Activated CD4-positive, alpha-beta T cell treated with anti-CD3 and anti-CD28 coated beads, Interleukin-2, amount 10 ng/mL, durations not matched to agents 24 days and 14 days (primary cell): ENCODE measurements at regions not wholly inside any gene's neighbourhood (a gene's known extent, or its start where the extent isn't known, plus 50 kb on each side); places are given as distances from the start of the nearest gene placed in this dataset.

ENCODE experiments used
- DNase-seq: peaks from one replicate; pipeline ENCODE4 v3.0.0; 2022
- H3K27ac Mint-ChIP-seq: one replicate; pipeline ENCODE4 v1.8.0; 2022; ENCODE audit warnings: mild to moderate bottlenecking, mixed read lengths
- H3K27me3 Mint-ChIP-seq: one replicate; pipeline ENCODE4 v1.8.0; 2022; ENCODE audit warnings: mixed read lengths
- H3K36me3 Mint-ChIP-seq: one replicate; pipeline ENCODE4 v1.8.0; 2022; ENCODE audit warnings: low read depth, mild to moderate bottlenecking, mixed read lengths
- H3K4me1 Mint-ChIP-seq: one replicate; pipeline ENCODE4 v1.8.0; 2021; ENCODE audit warnings: mixed read lengths
- H3K4me3 Mint-ChIP-seq: one replicate; pipeline ENCODE4 v1.8.0; 2022; ENCODE audit warnings: mild to moderate bottlenecking, moderate library complexity, mixed read lengths
- H3K9me3 Mint-ChIP-seq: one replicate; pipeline ENCODE4 v1.8.0; 2021; ENCODE audit warnings: mixed read lengths
- intact Hi-C: fragments of 100-400 bp; cut with micrococcal nuclease; formaldehyde crosslinking; loops from one replicate; pipeline ENCODE4 v1.15.1; 2023

DNA sequence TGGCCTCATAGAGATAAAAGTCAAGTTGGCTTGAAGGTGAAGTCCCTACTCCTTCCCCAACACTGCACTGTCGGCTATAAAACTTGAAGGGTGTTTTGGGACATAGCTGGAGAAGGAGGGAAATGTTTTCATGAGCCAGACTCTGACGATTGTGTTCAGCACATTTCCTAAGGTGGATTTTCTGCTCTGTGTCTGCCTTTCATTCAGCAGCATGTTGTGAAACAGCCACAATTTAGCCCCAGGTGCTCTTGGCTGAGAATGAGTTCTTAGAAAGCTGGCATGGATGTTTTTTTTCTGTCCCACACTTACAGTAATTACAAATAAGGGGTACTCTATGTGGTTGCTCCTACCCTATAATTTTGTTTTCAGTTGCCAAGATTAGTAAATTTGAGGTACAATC is 492.4 kb downstream of the MCTP2 start:
- Mint-ChIP-seq H3K9me3 (no peaks in the 10 kb centered on the region), H3K27me3 (peaks cover 6% of the 10 kb centered on the region), H3K27ac (no peak overlapping the region), H3K36me3 (no peaks in the 10 kb centered on the region), H3K4me1 (no peaks in the 10 kb centered on the region), H3K4me3 (no peak overlapping the region)
- intact Hi-C loops, result no loop called here
- DNase-seq, result no peak

DNA sequence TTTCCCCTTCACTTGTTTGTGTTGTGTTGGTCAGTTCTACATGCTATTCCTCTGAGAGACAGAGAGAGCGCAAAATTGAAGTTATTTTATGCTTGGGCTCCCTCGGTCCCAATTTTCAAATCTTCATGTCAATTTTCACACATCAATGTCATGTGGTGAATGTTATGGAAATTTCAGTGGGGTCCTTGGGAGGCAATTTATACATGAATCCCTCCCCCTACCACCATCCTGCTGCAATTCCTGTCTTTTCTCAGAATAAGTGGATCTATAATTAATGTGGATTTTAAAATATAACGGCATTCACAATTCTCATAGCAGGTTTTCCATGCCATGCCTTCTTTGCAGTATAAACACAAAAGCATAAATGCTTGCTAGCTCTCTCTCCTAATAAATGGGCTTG is 499.9 kb downstream of the MCTP2 start:
- intact Hi-C loops, result no loop called here
- no peak overlapping the region for H3K27ac Mint-ChIP-seq
- H3K9me3 Mint-ChIP-seq, result no peaks in the 10 kb centered on the region
- no peak for DNase-seq
- no peaks in the 10 kb centered on the region for H3K36me3 Mint-ChIP-seq
- no peaks in the 10 kb centered on the region for H3K4me1 Mint-ChIP-seq
- no peak overlapping the region for H3K4me3 Mint-ChIP-seq
- H3K27me3 Mint-ChIP-seq, result peaks cover 10% of the 10 kb centered on the region

DNA sequence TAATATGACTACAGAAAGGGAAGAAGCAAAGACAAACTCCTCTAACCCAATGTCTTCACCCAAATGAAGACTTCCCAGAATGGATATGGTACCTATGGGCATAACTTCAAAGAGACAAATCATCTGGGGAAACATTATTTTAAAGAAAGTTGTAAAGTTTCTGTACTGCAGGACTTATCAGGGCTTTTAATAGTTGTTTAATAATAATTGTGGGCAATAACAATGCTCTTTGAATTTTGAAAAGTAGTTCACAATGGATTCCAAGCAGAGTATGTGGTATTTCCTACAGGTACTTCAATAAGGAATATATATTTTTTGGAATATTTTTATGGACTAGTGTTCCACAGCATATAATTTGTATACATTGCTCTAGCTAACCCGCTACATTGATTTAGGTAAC is 503.1 kb downstream of the MCTP2 start:
- DNase-seq, result no peak
- Mint-ChIP-seq H3K27me3 (peaks cover 7% of the 10 kb centered on the region), H3K27ac (no peak overlapping the region), H3K4me3 (no peak overlapping the region), H3K9me3 (no peaks in the 10 kb centered on the region), H3K36me3 (no peaks in the 10 kb centered on the region), H3K4me1 (no peaks in the 10 kb centered on the region)
- intact Hi-C loops, result no loop called here

DNA sequence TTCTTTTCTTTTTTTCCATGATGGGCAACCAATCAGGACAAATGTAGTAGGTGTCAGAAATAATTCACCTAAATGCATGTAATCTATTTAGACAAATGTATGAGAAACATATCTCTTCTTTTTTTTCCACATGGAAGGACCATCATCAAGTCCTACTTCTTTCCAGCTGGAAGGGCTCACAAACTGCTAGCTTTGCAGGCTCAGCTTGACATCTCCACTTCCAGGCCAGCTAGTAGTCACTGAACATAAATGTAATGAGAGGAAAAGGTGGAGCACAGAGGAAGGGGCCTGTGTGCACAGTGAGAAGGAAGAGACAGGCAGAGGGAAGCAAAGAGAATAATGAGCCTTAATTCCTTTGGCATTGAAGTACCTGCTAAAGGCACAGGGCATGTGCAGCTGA is 504.9 kb downstream of the MCTP2 start:
- no peaks in the 10 kb centered on the region for H3K36me3 Mint-ChIP-seq
- peaks cover 5% of the 10 kb centered on the region for H3K27me3 Mint-ChIP-seq
- no peaks in the 10 kb centered on the region for H3K9me3 Mint-ChIP-seq
- H3K27ac Mint-ChIP-seq, result no peak overlapping the region
- intact Hi-C loops, result no loop called here
- H3K4me3 Mint-ChIP-seq, result no peak overlapping the region
- no peak for DNase-seq
- H3K4me1 Mint-ChIP-seq, result no peaks in the 10 kb centered on the region

DNA sequence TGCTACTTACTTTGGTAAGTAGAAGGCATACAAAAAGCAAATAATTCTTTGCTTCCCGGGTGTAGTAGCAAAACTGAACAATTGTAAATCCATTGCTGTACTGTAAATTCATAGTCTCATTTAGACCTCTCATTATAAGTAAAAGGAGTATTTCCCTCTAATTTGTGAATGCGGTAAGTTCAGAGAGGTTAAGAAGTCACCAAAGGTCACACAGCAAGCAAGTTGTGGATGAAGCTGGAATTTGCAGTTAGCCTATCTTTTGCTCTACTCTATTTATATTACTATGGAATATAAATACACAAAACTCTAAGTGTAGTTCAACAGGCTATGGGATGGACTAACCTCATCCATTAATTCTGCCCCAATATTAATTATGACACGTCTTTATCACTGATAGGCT is 508.3 kb downstream of the MCTP2 start:
- Mint-ChIP-seq H3K27me3 (peaks cover 5% of the 10 kb centered on the region), H3K4me1 (no peaks in the 10 kb centered on the region), H3K36me3 (no peaks in the 10 kb centered on the region), H3K27ac (no peak overlapping the region), H3K4me3 (no peak overlapping the region), H3K9me3 (no peaks in the 10 kb centered on the region)
- DNase-seq, result no peak
- intact Hi-C loops, result no loop called here

DNA sequence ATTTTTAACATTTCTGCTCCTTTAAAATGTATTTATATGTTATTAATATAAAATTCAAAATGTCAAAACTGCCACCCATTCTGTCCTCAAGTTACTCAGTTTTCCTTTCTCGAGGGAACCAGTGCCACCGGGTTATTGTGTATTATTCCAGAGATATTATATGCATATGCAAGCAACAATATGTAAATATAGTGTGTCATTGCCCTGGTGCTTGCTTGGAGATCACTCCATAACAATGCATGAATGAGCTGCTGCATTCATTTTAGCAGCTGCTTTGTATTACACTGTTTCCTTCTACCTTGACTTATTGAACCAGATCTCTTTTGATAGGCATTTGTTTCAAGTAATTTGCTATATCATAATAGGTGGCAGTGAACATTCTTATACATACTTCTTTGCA is 509.1 kb downstream of the MCTP2 start:
- no peak overlapping the region for H3K4me3 Mint-ChIP-seq
- intact Hi-C loops, result no loop called here
- H3K27me3 Mint-ChIP-seq, result peaks cover 5% of the 10 kb centered on the region
- H3K4me1 Mint-ChIP-seq, result no peaks in the 10 kb centered on the region
- H3K36me3 Mint-ChIP-seq, result no peaks in the 10 kb centered on the region
- no peak overlapping the region for H3K27ac Mint-ChIP-seq
- H3K9me3 Mint-ChIP-seq, result no peaks in the 10 kb centered on the region
- no peak for DNase-seq

DNA sequence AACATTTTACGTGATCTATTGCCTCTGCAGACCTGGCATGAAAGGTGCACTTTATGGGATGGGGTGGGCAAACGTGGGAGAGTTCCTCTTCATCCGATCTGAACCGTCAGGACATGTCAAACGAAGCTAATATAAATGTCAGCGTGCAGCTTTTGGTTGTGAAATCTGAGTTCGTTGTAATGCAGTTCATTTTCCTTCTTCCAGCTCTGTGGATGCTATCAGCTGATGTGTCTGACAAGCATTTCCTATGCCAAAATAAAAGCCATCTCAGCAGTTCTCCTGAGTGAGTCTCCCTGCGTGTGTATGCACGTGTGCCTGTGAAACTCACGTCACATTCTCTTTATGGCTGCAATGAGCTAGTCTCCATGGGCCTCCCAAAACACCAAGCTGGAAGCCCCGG is 512.3 kb downstream of the MCTP2 start:
- DNase-seq, result no peak
- Mint-ChIP-seq H3K4me1 (no peaks in the 10 kb centered on the region), H3K27ac (no peak overlapping the region), H3K27me3 (peaks cover 5% of the 10 kb centered on the region), H3K9me3 (no peaks in the 10 kb centered on the region), H3K36me3 (no peaks in the 10 kb centered on the region), H3K4me3 (no peak overlapping the region)
- intact Hi-C loops, result no loop called here

DNA sequence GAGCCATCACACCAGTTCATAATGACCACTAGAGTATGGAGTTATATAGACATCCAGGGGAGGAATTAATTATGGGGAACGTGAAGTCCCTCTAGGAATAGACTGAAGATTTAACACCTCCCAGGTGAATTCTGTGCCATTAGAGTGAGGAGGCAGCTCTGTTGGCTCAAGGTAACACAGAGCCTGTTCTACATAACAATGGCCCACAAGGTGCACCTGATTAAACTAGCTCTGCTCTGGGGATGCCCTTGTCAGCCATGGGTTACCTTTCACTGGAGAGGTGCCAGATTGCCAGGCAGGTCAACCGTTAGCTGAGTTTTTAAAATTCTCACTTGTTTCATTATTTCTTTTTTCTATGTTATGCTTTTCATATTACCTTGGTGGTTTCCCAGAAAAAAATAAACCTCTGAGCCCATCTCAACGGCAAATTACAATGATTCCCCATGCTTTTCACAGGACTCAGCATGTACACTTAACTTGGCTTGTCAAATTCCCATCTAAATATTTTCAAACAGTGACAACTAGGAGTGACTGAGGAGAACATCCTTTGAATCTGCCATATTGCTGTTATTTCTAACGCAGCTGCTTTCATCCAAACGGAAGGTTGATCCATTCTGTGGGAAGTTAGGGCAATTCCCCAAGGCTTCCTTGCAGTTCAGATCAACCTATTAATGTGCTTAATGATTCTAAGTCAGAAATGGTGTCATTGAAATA is 512.9 kb downstream of the MCTP2 start:
- peaks cover 2% of the 10 kb centered on the region for H3K27me3 Mint-ChIP-seq
- intact Hi-C loops, result no loop called here
- no peak for DNase-seq
- no peak overlapping the region for H3K4me3 Mint-ChIP-seq
- no peaks in the 10 kb centered on the region for H3K36me3 Mint-ChIP-seq
- no peaks in the 10 kb centered on the region for H3K9me3 Mint-ChIP-seq
- no peaks in the 10 kb centered on the region for H3K4me1 Mint-ChIP-seq
- H3K27ac Mint-ChIP-seq, result no peak overlapping the region

DNA sequence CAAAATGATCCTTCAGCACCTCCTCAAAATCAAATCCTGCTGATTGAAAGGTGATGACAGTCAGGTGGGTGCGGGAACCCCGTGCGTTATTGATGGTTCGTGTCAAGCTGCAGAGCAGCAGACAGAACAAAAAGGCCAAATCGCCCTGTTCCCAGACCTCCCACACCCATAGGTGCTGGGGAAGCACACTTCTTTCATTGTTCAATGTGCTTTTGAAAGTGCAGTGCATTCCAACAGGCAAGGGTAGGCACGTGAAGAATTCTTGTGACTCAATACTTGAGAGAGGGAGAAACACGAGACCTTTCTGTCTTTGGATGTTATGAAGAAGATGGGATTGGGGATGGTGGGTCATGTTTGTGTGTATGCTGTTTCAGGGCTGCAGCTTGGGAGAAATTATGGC is 514.0 kb downstream of the MCTP2 start:
- no peaks in the 10 kb centered on the region for H3K36me3 Mint-ChIP-seq

DNA sequence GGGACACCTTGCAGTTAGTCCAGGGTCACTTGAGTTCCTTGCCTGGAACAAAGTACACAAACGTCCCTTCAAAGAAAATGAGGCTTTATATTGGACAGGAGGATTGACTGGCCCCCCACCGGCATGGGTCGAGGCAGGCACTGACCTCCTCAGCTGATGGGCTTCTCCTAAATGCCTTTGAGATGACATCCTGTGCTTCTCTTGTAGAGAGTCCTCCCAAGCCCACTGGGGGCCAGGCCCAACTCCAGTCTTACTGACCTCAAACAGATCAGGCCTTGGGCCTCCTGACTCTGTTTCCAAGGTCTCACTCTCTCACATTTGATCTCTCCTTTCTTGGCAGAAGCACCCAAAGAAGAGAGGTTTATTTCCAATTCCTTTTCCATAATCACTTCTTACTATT is 516.1 kb downstream of the MCTP2 start:
- H3K9me3 Mint-ChIP-seq, result no peaks in the 10 kb centered on the region
- intact Hi-C loops, result no loop called here
- H3K27ac Mint-ChIP-seq, result no peak overlapping the region
- H3K36me3 Mint-ChIP-seq, result no peaks in the 10 kb centered on the region
- H3K4me3 Mint-ChIP-seq, result no peak overlapping the region
- no peaks in the 10 kb centered on the region for H3K4me1 Mint-ChIP-seq
- H3K27me3 Mint-ChIP-seq, result no peaks in the 10 kb centered on the region
- no peak for DNase-seq

More for the DNA sequence above, 514.0 kb downstream of the MCTP2 start:
- Mint-ChIP-seq H3K27ac (no peak overlapping the region), H3K4me3 (no peak overlapping the region), H3K9me3 (no peaks in the 10 kb centered on the region), H3K4me1 (no peaks in the 10 kb centered on the region), H3K27me3 (peaks cover 2% of the 10 kb centered on the region)
- DNase-seq, result no peak
- intact Hi-C loops, result no loop called here

DNA sequence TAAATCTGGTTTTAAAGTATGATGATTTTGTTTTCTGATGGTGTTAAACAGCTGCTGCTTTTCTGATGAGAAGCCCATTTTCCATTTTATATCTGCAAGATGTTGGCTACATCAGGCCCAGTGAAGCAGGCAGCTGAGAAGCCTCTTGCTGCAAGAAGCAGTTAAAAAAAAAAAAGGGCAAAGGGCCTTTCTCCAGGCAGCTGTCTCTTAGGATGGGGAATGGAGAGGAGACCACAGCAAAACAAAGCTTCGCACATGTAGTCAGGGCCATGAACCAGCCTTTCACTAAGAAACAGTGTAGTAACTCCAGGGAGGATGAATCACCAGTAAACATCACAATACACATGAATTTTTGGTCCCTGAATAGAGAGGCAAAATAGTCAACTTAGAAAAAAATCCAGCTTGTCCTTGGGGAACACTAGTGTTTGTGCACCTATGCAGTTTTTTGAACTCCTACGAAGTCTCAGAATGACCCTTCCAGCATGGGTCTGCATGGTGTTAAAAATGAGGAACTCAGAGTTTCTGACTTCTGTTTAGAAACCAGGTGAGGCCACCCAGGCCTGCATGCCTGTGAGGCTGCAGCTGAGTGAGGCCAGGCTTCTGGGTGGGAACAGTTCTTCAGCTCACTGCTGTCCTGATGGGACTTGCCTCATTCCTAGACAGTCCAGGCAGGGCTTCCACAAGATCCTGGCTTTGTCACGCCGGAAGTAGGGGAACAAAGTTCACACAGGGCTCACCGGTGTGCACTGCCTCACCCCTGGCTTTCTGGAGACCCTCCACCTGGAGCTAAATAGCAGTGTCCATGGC is 518.7 kb downstream of the MCTP2 start:
- intact Hi-C loops, result no loop called here

DNA sequence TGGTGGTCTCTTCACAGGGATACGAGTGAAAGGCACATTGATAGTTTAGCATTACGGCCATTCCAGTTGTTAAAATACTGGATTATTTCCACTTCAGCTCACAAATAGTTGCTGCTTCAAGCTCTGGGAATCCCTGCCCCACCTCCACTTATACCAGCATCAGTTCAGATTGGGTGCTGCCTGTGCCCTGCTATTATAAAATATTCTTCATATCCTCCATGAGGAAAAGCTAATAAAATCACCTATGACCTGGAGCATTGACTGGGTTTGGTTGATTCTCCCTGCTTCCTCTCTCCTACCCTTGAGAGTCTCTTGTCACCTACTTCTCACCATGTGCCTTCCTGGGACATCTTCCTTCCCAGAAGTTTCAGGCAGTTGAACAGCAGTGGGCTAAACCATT is 529.0 kb downstream of the MCTP2 start:
- intact Hi-C loops, result no loop called here
- DNase-seq, result no peak
- H3K36me3 Mint-ChIP-seq, result no peaks in the 10 kb centered on the region

More for the DNA sequence above, 518.7 kb downstream of the MCTP2 start:
- Mint-ChIP-seq H3K4me1 (no peaks in the 10 kb centered on the region), H3K4me3 (no peak overlapping the region), H3K9me3 (no peaks in the 10 kb centered on the region), H3K27me3 (no peaks in the 10 kb centered on the region), H3K36me3 (no peaks in the 10 kb centered on the region), H3K27ac (no peak overlapping the region)
- DNase-seq, result no peak

DNA sequence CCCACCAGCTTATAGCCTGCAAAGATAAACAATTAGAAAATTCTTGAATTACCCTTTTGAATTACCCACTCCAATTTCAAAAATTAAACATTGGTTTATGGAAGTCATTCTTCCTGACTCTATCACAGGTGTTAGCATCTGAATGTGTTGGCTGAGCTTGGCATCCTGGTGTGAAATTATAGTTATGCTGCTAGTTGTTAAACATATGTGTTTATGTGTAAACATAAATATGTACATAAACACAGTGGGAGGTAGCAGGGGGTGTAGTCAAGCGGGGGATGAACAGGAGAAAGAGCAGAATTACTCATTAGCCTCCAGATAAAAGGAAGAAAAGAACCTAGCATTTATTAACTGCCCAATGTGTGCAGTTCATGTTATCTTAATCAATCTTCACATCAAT is 530.2 kb downstream of the MCTP2 start:
- Mint-ChIP-seq H3K27ac (no peak overlapping the region), H3K27me3 (peaks cover 2% of the 10 kb centered on the region), H3K4me3 (no peak overlapping the region), H3K4me1 (no peaks in the 10 kb centered on the region), H3K36me3 (no peaks in the 10 kb centered on the region), H3K9me3 (no peaks in the 10 kb centered on the region)
- DNase-seq, result no peak
- intact Hi-C loops, result no loop called here

More for the DNA sequence above, 529.0 kb downstream of the MCTP2 start:
- Mint-ChIP-seq H3K4me1 (no peaks in the 10 kb centered on the region), H3K27ac (no peak overlapping the region), H3K27me3 (peaks cover 2% of the 10 kb centered on the region), H3K4me3 (no peak overlapping the region), H3K9me3 (no peaks in the 10 kb centered on the region)

DNA sequence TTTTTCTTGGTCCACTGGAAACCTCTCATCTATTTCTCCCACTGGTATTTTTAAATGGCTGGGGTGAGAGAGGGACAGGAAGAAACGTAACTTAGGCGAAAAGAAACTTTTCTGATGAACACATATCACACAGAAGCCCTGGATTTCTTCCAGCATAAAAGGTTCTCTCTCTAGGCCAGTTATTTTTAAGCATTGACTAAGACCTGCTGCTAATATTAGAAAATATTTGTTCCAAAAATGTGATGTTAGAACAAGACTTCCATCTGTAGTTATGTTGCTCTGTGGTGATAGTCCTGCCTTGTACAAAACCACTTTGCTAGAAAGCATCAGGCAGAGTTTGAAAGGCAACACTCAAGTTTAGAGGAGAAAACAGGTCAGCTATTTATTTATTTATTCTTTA is 537.7 kb downstream of the MCTP2 start:
- Mint-ChIP-seq H3K36me3 (no peaks in the 10 kb centered on the region), H3K4me3 (no peak overlapping the region), H3K4me1 (no peaks in the 10 kb centered on the region), H3K27me3 (peaks cover 2% of the 10 kb centered on the region), H3K27ac (no peak overlapping the region), H3K9me3 (no peaks in the 10 kb centered on the region)
- intact Hi-C loops, result no loop called here
- DNase-seq, result no peak
